B cell (primary cell): ENCODE measurements at regions not wholly inside any gene's neighbourhood (a gene's known extent, or its start where the extent isn't known, plus 50 kb on each side); places are given as distances from the start of the nearest gene placed in this dataset.

Experiments
- EZH2 ChIP-seq: IDR thresholded peaks from 2 replicates; pipeline ENCODE4 v1.6.1; 2012; ENCODE audit warnings: borderline replicate concordance, low read depth, mild to moderate bottlenecking, moderate library complexity, low read length; ENCODE audit not compliant: insufficient read depth, poor library complexity, severe bottlenecking
- TF ChIP-seq, protein P1 (sequence below): fragments of 200-600 bp; IDR thresholded peaks from one replicate; pipeline ENCODE4 v1.8.0; 2022; ENCODE audit warnings: antibody characterized with exemption, mild to moderate bottlenecking

GRCh38 chr4:73675623-73676022 is 55.4 kb upstream of the RASSF6 start:
- TF ChIP-seq, protein P1, sequence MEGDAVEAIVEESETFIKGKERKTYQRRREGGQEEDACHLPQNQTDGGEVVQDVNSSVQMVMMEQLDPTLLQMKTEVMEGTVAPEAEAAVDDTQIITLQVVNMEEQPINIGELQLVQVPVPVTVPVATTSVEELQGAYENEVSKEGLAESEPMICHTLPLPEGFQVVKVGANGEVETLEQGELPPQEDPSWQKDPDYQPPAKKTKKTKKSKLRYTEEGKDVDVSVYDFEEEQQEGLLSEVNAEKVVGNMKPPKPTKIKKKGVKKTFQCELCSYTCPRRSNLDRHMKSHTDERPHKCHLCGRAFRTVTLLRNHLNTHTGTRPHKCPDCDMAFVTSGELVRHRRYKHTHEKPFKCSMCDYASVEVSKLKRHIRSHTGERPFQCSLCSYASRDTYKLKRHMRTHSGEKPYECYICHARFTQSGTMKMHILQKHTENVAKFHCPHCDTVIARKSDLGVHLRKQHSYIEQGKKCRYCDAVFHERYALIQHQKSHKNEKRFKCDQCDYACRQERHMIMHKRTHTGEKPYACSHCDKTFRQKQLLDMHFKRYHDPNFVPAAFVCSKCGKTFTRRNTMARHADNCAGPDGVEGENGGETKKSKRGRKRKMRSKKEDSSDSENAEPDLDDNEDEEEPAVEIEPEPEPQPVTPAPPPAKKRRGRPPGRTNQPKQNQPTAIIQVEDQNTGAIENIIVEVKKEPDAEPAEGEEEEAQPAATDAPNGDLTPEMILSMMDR = no peak
- no peak for TF ChIP-seq EZH2
